ENCODE measurements at regions not wholly inside any gene's neighbourhood (a gene's known extent, or its start where the extent isn't known, plus 50 kb on each side); places are given as distances from the start of the nearest gene placed in this dataset.

DNA sequence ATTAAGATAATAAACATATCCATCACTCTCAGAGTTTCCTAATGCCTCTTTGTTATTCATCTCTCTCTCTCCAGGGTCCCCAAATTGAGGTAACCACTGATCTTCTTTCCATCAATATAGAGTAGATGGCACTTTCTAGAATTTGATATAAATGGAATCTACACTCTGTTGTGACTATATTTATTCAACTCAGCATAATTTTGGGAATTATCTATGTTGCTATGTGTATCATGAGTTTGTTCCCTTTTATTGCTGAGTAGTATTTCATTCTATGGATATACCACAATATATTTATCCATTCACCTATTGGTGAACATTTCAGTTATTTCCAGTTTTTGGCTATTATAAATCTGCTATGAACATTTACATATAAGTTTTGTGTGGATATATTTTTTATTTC lies 230.7 kb downstream of the HLX start:
- DNase-seq (ENCODE audit: extremely low spot score, unreplicated experiment) = no peak
- TF ChIP-seq, protein P1, sequence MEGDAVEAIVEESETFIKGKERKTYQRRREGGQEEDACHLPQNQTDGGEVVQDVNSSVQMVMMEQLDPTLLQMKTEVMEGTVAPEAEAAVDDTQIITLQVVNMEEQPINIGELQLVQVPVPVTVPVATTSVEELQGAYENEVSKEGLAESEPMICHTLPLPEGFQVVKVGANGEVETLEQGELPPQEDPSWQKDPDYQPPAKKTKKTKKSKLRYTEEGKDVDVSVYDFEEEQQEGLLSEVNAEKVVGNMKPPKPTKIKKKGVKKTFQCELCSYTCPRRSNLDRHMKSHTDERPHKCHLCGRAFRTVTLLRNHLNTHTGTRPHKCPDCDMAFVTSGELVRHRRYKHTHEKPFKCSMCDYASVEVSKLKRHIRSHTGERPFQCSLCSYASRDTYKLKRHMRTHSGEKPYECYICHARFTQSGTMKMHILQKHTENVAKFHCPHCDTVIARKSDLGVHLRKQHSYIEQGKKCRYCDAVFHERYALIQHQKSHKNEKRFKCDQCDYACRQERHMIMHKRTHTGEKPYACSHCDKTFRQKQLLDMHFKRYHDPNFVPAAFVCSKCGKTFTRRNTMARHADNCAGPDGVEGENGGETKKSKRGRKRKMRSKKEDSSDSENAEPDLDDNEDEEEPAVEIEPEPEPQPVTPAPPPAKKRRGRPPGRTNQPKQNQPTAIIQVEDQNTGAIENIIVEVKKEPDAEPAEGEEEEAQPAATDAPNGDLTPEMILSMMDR (conservative IDR thresholded peaks at IDR 0.05) = no peak
- Mint-ChIP-seq H3K27ac (no peak overlapping the region), H3K4me3 (no peak overlapping the region), H3K4me1 (ENCODE audit: unreplicated experiment) (no peaks in the 10 kb centered on the region), H3K27me3 (peaks cover 9% of the 10 kb centered on the region), H3K9me3 (peaks cover 3% of the 10 kb centered on the region), H3K36me3 (no peaks in the 10 kb centered on the region)

DNA sequence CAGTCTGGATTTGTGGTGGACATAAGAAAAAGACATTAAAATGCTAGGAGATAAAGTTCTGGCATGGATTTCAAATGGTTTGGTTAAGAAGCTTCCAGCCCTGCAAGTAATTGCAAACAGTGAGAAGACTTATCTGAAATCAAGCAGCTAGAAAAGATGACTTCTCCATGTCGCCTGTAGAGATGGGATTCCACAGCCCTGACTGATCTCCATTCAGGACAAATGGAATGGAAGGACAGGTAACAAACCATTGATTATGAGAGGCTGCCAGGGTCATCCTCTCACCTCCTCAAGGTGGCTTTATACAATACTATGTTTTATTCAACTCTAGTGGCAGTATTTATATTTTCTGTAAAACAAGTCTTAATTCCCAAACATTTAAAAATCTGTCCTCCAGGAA lies 237.9 kb downstream of the HLX start:
- H3K27me3 Mint-ChIP-seq = peaks cover 26% of the 10 kb centered on the region
- H3K9me3 Mint-ChIP-seq = peaks cover 5% of the 10 kb centered on the region
- DNase-seq (ENCODE audit: extremely low spot score, unreplicated experiment) = no peak
- peaks cover 9% of the 10 kb centered on the region for H3K4me1 Mint-ChIP-seq (ENCODE audit: unreplicated experiment)
- TF ChIP-seq, protein P1 (conservative IDR thresholded peaks at IDR 0.05) = no peak
- H3K27ac Mint-ChIP-seq = no peak overlapping the region
- no peaks in the 10 kb centered on the region for H3K36me3 Mint-ChIP-seq
- H3K4me3 Mint-ChIP-seq = no peak overlapping the region

DNA sequence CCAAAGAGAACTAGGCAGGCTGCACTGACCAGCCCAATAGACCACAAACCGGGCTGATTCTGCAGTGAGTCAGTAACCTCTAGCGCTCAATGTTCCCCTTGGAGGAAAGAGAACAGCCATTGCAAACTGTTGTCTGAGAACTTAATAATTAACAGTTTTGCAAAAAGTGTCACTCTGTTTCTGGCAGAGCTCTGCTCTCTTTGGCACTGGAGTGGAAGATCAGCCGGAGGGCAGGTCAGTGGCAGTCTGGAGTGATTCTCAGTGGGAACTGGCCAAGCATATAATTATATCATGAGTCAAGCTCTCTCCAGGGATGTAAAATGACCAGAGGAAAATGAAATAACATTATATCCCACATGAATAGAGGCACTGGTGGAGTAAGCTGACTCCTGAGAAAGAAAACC lies 238.3 kb downstream of the HLX start:
- Mint-ChIP-seq H3K27me3 (peaks cover 26% of the 10 kb centered on the region), H3K27ac (no peak overlapping the region), H3K4me1 (ENCODE audit: unreplicated experiment) (peaks cover 9% of the 10 kb centered on the region), H3K4me3 (no peak overlapping the region), H3K9me3 (peaks cover 6% of the 10 kb centered on the region), H3K36me3 (no peaks in the 10 kb centered on the region)
- DNase-seq (ENCODE audit: extremely low spot score, unreplicated experiment) = no peak
- TF ChIP-seq, protein P1 (conservative IDR thresholded peaks at IDR 0.05) = no peak

DNA sequence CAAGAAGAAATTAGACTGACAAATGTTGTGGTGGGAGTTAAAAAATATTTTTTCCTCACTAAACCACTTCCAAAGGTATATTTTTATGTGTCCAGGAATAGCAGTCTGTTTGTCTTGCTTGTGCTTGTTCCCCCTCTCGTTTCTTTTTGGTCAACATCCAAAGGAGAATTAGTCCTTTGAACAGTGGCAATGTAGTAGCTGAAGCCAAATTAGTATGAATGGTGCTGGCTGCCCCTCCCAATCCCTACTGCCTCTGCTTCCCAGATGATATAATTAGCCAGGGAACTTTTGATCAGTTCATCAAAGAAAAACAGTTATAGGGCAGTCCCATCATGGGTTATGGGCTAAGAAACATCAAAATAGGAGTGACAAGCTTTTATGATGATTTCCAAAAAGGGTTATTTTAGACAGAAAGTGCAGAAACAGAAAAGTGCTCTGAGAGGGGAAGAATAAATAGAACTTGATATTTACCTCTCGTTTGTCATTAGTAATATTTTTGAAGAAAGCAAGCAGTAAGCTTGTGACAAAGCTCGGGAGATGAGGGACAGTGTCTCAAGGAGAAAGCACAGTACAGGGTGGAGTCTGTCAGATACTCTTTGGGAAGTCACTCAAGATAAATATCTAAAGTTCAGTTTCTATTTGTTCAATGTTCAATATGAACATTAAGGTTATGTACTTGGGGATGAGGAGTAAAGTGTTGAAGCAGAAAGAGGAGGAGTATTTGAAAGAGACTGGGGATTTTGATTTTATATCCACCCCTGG lies 239.1 kb downstream of the HLX start:
- no peak for DNase-seq (ENCODE audit: extremely low spot score, unreplicated experiment)
- Mint-ChIP-seq H3K27me3 (peaks cover 26% of the 10 kb centered on the region), H3K4me3 (no peak overlapping the region), H3K4me1 (ENCODE audit: unreplicated experiment) (peaks cover 9% of the 10 kb centered on the region), H3K27ac (no peak overlapping the region), H3K9me3 (peaks cover 6% of the 10 kb centered on the region), H3K36me3 (no peaks in the 10 kb centered on the region)
- TF ChIP-seq, protein P1 (conservative IDR thresholded peaks at IDR 0.05) = no peak

DNA sequence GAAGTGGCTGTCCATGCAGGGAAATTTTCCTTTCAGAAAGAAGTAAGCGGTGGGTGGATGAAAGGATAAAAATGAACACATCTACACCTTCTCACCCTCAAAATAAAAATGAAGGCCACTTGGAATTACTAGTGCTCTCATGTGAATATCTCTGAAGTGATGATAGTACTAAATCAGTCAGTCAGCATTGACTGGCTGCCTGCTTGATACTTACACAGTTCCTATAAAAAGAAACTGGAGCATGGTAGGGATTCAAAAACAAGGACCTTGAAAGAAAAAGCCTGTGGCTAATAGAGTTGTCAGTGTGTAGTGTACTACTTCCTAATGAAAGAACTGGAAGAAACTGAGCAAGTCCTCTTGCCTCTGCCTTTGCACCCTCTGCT lies 239.7 kb downstream of the HLX start:
- Mint-ChIP-seq H3K9me3 (peaks cover 6% of the 10 kb centered on the region), H3K27ac (no peak overlapping the region), H3K36me3 (no peaks in the 10 kb centered on the region), H3K4me3 (no peak overlapping the region), H3K4me1 (ENCODE audit: unreplicated experiment) (peaks cover 9% of the 10 kb centered on the region), H3K27me3 (peaks cover 26% of the 10 kb centered on the region)
- TF ChIP-seq, protein P1 (conservative IDR thresholded peaks at IDR 0.05) = no peak
- DNase-seq (ENCODE audit: extremely low spot score, unreplicated experiment) = no peak

All from type B pancreatic cell (in vitro differentiated cells).